ENCODE measurements at regions not wholly inside any gene's neighbourhood (a gene's known extent, or its start where the extent isn't known, plus 50 kb on each side); places are given as distances from the start of the nearest gene placed in this dataset.
"Not testable (repeated sequence)": the region's sequence is repeated elsewhere in the genome, so short reads cannot be mapped to it uniquely, and the experiment has no call there.

- no peak for DNase-seq
Measured at GRCh38 chr12:116361414-116362223, 84.1 kb upstream of the MED13L start.

GRCh38 chr12:116365114-116365513, 87.6 kb upstream of the MED13L start:
- DNase-seq = no peak

GRCh38 chr12:116365606-116366455, 88.3 kb upstream of the MED13L start:
- DNase-seq = no peak

- DNase-seq = peak; percentile 85
Measured at GRCh38 chr12:116366456-116366776, 88.9 kb upstream of the MED13L start.

GRCh38 chr12:116366824-116367223, 89.3 kb upstream of the MED13L start:
- DNase-seq = no peak

- no peak for DNase-seq
Measured at GRCh38 chr12:116368196-116369194, 91.0 kb upstream of the MED13L start.

- no peak for DNase-seq
Measured at GRCh38 chr12:116370004-116370404, 92.5 kb upstream of the MED13L start.

GRCh38 chr12:116370886-116371580, 93.5 kb upstream of the MED13L start:
- DNase-seq = no peak

- no peak for DNase-seq
Measured at GRCh38 chr12:116372815-116373214, 95.3 kb upstream of the MED13L start.

GRCh38 chr12:116373572-116374206, 96.2 kb upstream of the MED13L start:
- DNase-seq = no peak

- no peak for DNase-seq
Measured at GRCh38 chr12:116374207-116374606, 96.7 kb upstream of the MED13L start.

- DNase-seq = no peak
Measured at GRCh38 chr12:116375278-116375842, 97.9 kb upstream of the MED13L start.

- DNase-seq = no peak
Measured at GRCh38 chr12:116376354-116377193, 99.1 kb upstream of the MED13L start.

GRCh38 chr12:116377194-116377571, 99.7 kb upstream of the MED13L start:
- not testable (repeated sequence) for DNase-seq

GRCh38 chr12:116378002-116378401, 100.5 kb upstream of the MED13L start:
- no peak for DNase-seq

GRCh38 chr12:116380108-116380507, 102.6 kb upstream of the MED13L start:
- DNase-seq = no peak

- DNase-seq = not testable (repeated sequence)
Measured at GRCh38 chr12:116380740-116381139, 103.2 kb upstream of the MED13L start.

- no peak for DNase-seq
Measured at GRCh38 chr12:116381240-116381743, 103.8 kb upstream of the MED13L start.

- no peak for DNase-seq
Measured at GRCh38 chr12:116381744-116382685, 104.5 kb upstream of the MED13L start.

Measured in NCI-H1694 (cell line).